NT2/D1 (cell line): ENCODE measurements at regions not wholly inside any gene's neighbourhood (a gene's known extent, or its start where the extent isn't known, plus 50 kb on each side); places are given as distances from the start of the nearest gene placed in this dataset.

Experiments used
- DNase-seq: peaks from one replicate; pipeline ENCODE4 v3.0.0-alpha.2; 2011; ENCODE audit warnings: low read depth, low spot score
- H3K27me3 ChIP-seq: 2 replicates; pipeline ENCODE4 v1.6.0; 2011; ENCODE audit warnings: mild to moderate bottlenecking; ENCODE audit not compliant: insufficient read length, insufficient read depth
- H3K36me3 ChIP-seq: 2 replicates; pipeline ENCODE4 v1.6.1; 2011; ENCODE audit warnings: mild to moderate bottlenecking, low read length, mixed read lengths; ENCODE audit not compliant: insufficient read depth, insufficient read length
- H3K4me1 ChIP-seq: 2 replicates; pipeline ENCODE4 v1.5.1; 2011; ENCODE audit not compliant: insufficient read depth, insufficient read length
- H3K4me3 ChIP-seq: 2 replicates; pipeline ENCODE4 v1.5.1; 2011; ENCODE audit warnings: low read depth; ENCODE audit not compliant: insufficient read length
- H3K9ac ChIP-seq: 2 replicates; pipeline ENCODE4 v1.6.0; 2011; ENCODE audit warnings: low read depth; ENCODE audit not compliant: insufficient read length
- H3K9me3 ChIP-seq: 2 replicates; pipeline ENCODE4 v1.5.1; 2011; ENCODE audit warnings: mild to moderate bottlenecking, low read length; ENCODE audit not compliant: insufficient read depth
- SUZ12 ChIP-seq: IDR thresholded peaks from 2 replicates; pipeline ENCODE4 v1.6.1; 2011; ENCODE audit not compliant: insufficient read length, insufficient read depth; ENCODE audit errors: extremely low read depth
- YY1 ChIP-seq: IDR thresholded peaks from 2 replicates; pipeline ENCODE4 v1.6.1; 2011; ENCODE audit not compliant: insufficient read length, insufficient read depth
- ZNF274 ChIP-seq: IDR thresholded peaks from 2 replicates; pipeline ENCODE4 v1.6.1; 2011; ENCODE audit warnings: mild to moderate bottlenecking, low read depth, low read length

GRCh38 chr9:19681846-19682245 is 107.0 kb downstream of the SLC24A2 start:
- Histone ChIP-seq H3K9ac (no peak overlapping the region), H3K9me3 (peaks cover 9% of the 10 kb centered on the region; the same call in 1 of the 2 replicates), H3K36me3 (no peaks in the 10 kb centered on the region), H3K27me3 (no peaks in the 10 kb centered on the region), H3K4me3 (no peak overlapping the region), H3K4me1 (no peaks in the 10 kb centered on the region)
- no peak for DNase-seq
- no peak for TF ChIP-seq ZNF274
- no peak for TF ChIP-seq SUZ12
- TF ChIP-seq YY1 = no peak

GRCh38 chr9:19677924-19678323 is 110.9 kb downstream of the SLC24A2 start:
- no peak for TF ChIP-seq ZNF274
- no peak for TF ChIP-seq YY1
- TF ChIP-seq SUZ12 = no peak
- no peaks in the 10 kb centered on the region for H3K9me3 ChIP-seq
- DNase-seq = no peak
- H3K9ac ChIP-seq = no peak overlapping the region
- no peaks in the 10 kb centered on the region for H3K4me1 ChIP-seq
- no peaks in the 10 kb centered on the region for H3K36me3 ChIP-seq
- H3K27me3 ChIP-seq = no peaks in the 10 kb centered on the region
- no peak overlapping the region for H3K4me3 ChIP-seq

GRCh38 chr9:19675492-19675891 is 113.3 kb downstream of the SLC24A2 start:
- TF ChIP-seq SUZ12 (no peak), ZNF274 (no peak), YY1 (no peak)
- no peak overlapping the region for H3K4me3 ChIP-seq
- no peaks in the 10 kb centered on the region for H3K27me3 ChIP-seq
- H3K9ac ChIP-seq = no peak overlapping the region
- DNase-seq = no peak
- no peaks in the 10 kb centered on the region for H3K36me3 ChIP-seq
- no peaks in the 10 kb centered on the region for H3K9me3 ChIP-seq
- H3K4me1 ChIP-seq = no peaks in the 10 kb centered on the region

GRCh38 chr9:19666575-19666974 is 122.3 kb downstream of the SLC24A2 start:
- TF ChIP-seq YY1 (no peak), SUZ12 (no peak), ZNF274 (no peak)
- H3K4me1 ChIP-seq = no peaks in the 10 kb centered on the region
- no peak overlapping the region for H3K4me3 ChIP-seq
- no peak overlapping the region for H3K9ac ChIP-seq
- no peaks in the 10 kb centered on the region for H3K36me3 ChIP-seq
- no peaks in the 10 kb centered on the region for H3K9me3 ChIP-seq
- no peaks in the 10 kb centered on the region for H3K27me3 ChIP-seq
- DNase-seq = no peak

- DNase-seq = no peak
- H3K27me3 ChIP-seq = no peaks in the 10 kb centered on the region
- H3K4me3 ChIP-seq = no peak overlapping the region
- H3K36me3 ChIP-seq = no peaks in the 10 kb centered on the region
- no peak for TF ChIP-seq SUZ12
- no peak for TF ChIP-seq ZNF274
- no peak for TF ChIP-seq YY1
- H3K9me3 ChIP-seq = no peaks in the 10 kb centered on the region
- no peak overlapping the region for H3K9ac ChIP-seq
- H3K4me1 ChIP-seq = no peaks in the 10 kb centered on the region
These were observed 123.5 kb downstream of the SLC24A2 start for GRCh38 chr9:19665146-19665863.

- H3K36me3 ChIP-seq = no peaks in the 10 kb centered on the region
- H3K9me3 ChIP-seq = no peaks in the 10 kb centered on the region
- no peaks in the 10 kb centered on the region for H3K4me1 ChIP-seq
- no peak for DNase-seq
- no peak overlapping the region for H3K4me3 ChIP-seq
- no peaks in the 10 kb centered on the region for H3K27me3 ChIP-seq
- H3K9ac ChIP-seq = no peak overlapping the region
- TF ChIP-seq YY1 (no peak), SUZ12 (no peak), ZNF274 (no peak)
These were observed 125.3 kb downstream of the SLC24A2 start for GRCh38 chr9:19663570-19663969.

GRCh38 chr9:19662213-19662612 is 126.6 kb downstream of the SLC24A2 start:
- H3K9ac ChIP-seq = no peak overlapping the region
- H3K4me3 ChIP-seq = no peak overlapping the region
- H3K27me3 ChIP-seq = no peaks in the 10 kb centered on the region
- H3K9me3 ChIP-seq = no peaks in the 10 kb centered on the region
- H3K36me3 ChIP-seq = no peaks in the 10 kb centered on the region
- no peak for DNase-seq
- no peak for TF ChIP-seq ZNF274
- TF ChIP-seq YY1 = no peak
- no peak for TF ChIP-seq SUZ12
- H3K4me1 ChIP-seq = no peaks in the 10 kb centered on the region

- Histone ChIP-seq H3K9ac (no peak overlapping the region), H3K4me3 (no peak overlapping the region), H3K9me3 (no peaks in the 10 kb centered on the region), H3K4me1 (no peaks in the 10 kb centered on the region), H3K27me3 (no peaks in the 10 kb centered on the region), H3K36me3 (no peaks in the 10 kb centered on the region)
- TF ChIP-seq YY1 (no peak), ZNF274 (no peak), SUZ12 (no peak)
- DNase-seq = no peak
These were observed 128.8 kb downstream of the SLC24A2 start for GRCh38 chr9:19660019-19660418.
